PC-3 (cell line): ENCODE measurements at regions not wholly inside any gene's neighbourhood (a gene's known extent, or its start where the extent isn't known, plus 50 kb on each side); places are given as distances from the start of the nearest gene placed in this dataset.

Experiments used
- CTCF ChIP-seq: fragments of 300-600 bp; sonication (generic); conservative IDR thresholded peaks from 2 replicates; pipeline ENCODE4 v1.5.1; 2017; ENCODE audit warnings: antibody characterized with exemption, low read depth, mild to moderate bottlenecking, low read length
- EZH2 ChIP-seq: fragments of 300-600 bp; sonication (generic); IDR thresholded peaks from one replicate; pipeline ENCODE4 v1.6.1; 2017; ENCODE audit warnings: antibody characterized with exemption, mild to moderate bottlenecking, low read length; ENCODE audit not compliant: unreplicated experiment

GRCh38 chr3:153625506-153625905, 463.5 kb downstream of the RAP2B start:
- no peak for TF ChIP-seq EZH2
- no peak for TF ChIP-seq CTCF
